Activated naive CD4-positive, alpha-beta T cell treated with anti-CD3 and anti-CD28 coated beads, Interleukin-2, amount 50 U/mL, for 24 hours (primary cell): ENCODE measurements at regions not wholly inside any gene's neighbourhood (a gene's known extent, or its start where the extent isn't known, plus 50 kb on each side); places are given as distances from the start of the nearest gene placed in this dataset.

Experiments used
- H3K27ac Mint-ChIP-seq: one replicate; pipeline ENCODE4 v1.8.0; 2021; ENCODE audit warnings: mild to moderate bottlenecking, mixed read lengths
- H3K27me3 Mint-ChIP-seq: one replicate; pipeline ENCODE4 v1.8.0; 2021; ENCODE audit warnings: mixed read lengths
- H3K36me3 Mint-ChIP-seq: one replicate; pipeline ENCODE4 v1.8.0; 2021; ENCODE audit warnings: mixed read lengths
- H3K4me1 Mint-ChIP-seq: one replicate; pipeline ENCODE4 v1.8.0; 2021; ENCODE audit warnings: mixed read lengths
- H3K4me3 Mint-ChIP-seq: one replicate; pipeline ENCODE4 v1.8.0; 2021; ENCODE audit warnings: mild to moderate bottlenecking, mixed read lengths
- H3K9me3 Mint-ChIP-seq: one replicate; pipeline ENCODE4 v1.8.0; 2021; ENCODE audit warnings: mixed read lengths

DNA sequence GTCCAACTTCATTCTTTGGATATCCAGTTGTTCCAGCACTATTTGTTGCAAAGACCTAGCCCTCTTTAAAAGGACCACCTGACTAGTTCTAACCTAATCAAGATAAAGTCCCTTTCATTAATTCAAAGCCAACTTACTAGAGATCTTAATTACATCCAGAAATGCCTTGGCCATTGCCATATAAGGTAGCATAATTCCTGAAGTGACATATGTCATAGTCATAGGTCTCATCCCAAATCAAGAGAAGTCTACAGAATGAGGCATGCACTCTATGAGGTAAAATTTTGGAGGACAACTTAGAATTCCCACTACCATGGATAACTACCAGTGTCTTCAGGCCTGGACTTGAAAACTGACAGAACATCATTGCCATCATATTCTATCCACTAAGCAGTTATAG, 420.4 kb upstream of the ID4 start:
- Mint-ChIP-seq H3K27ac (no peak overlapping the region), H3K9me3 (peaks cover 6% of the 10 kb centered on the region), H3K27me3 (no peaks in the 10 kb centered on the region), H3K36me3 (no peaks in the 10 kb centered on the region), H3K4me1 (no peaks in the 10 kb centered on the region), H3K4me3 (no peak overlapping the region)

DNA sequence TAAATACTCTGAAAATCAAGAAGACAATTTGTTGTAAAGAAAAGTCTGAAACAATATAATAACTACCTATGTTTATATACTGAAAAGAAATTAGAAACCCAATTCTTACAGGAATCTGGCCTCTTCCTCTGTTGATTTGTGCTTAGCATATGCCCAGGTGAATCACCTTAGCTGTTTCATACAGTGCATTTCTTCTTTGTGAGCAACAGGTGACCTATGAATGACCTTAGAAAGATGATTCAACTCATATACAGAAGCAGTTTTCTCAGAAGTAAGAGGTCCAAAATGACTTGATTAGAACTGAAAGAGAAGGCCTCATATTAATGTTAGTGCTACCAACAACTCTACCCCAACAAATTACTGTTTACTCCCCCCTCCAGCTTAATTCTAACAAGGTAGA, 419.5 kb upstream of the ID4 start:
- no peaks in the 10 kb centered on the region for H3K36me3 Mint-ChIP-seq
- H3K27ac Mint-ChIP-seq: no peak overlapping the region
- H3K9me3 Mint-ChIP-seq: peaks cover 2% of the 10 kb centered on the region
- H3K27me3 Mint-ChIP-seq: no peaks in the 10 kb centered on the region
- no peaks in the 10 kb centered on the region for H3K4me1 Mint-ChIP-seq
- H3K4me3 Mint-ChIP-seq: no peak overlapping the region

DNA sequence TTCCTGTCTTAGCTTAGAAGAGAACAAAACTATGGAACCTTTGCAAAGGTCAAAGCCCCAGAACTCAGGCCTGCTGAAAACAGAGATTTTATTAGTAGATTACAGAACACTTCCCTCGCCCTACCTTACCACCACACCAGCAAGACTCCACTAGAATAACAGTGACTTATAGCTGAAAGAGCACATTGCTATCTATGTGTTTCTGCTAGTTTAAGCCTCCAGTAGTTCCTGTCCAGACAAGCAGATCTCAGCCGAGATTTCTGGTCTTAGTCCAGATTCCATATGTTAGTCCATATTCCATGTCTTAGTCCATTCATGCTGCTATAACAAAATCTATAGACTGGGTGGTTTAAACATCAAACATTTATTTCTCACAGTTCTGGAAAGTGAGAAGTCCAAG, 412.3 kb upstream of the ID4 start:
- no peak overlapping the region for H3K27ac Mint-ChIP-seq
- no peaks in the 10 kb centered on the region for H3K27me3 Mint-ChIP-seq
- no peaks in the 10 kb centered on the region for H3K36me3 Mint-ChIP-seq

DNA sequence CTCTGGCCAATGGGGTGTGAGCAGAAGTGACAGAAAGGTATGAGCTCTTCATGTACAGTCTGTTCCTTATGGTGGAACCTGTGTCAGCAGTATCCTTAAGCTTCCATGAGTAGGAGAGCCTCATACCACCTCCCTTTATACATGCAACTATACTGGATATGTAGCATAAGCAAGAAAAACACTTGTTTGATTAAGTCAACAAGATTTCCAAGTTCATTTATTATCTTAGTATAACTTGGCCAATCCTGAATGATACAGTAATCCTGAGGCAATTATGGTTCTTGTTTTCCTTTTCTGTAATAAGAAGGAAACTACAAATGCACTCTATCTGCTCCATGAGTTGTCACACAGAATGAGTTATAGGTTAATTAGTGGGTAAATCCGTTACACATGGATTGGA, 409.6 kb upstream of the ID4 start:
- H3K9me3 Mint-ChIP-seq: no peaks in the 10 kb centered on the region
- H3K27ac Mint-ChIP-seq: no peak overlapping the region
- H3K27me3 Mint-ChIP-seq: no peaks in the 10 kb centered on the region
- no peaks in the 10 kb centered on the region for H3K4me1 Mint-ChIP-seq
- no peak overlapping the region for H3K4me3 Mint-ChIP-seq
- H3K36me3 Mint-ChIP-seq: no peaks in the 10 kb centered on the region

More for the DNA sequence above, 412.3 kb upstream of the ID4 start:
- Mint-ChIP-seq H3K4me3 (no peak overlapping the region), H3K4me1 (no peaks in the 10 kb centered on the region), H3K9me3 (no peaks in the 10 kb centered on the region)

DNA sequence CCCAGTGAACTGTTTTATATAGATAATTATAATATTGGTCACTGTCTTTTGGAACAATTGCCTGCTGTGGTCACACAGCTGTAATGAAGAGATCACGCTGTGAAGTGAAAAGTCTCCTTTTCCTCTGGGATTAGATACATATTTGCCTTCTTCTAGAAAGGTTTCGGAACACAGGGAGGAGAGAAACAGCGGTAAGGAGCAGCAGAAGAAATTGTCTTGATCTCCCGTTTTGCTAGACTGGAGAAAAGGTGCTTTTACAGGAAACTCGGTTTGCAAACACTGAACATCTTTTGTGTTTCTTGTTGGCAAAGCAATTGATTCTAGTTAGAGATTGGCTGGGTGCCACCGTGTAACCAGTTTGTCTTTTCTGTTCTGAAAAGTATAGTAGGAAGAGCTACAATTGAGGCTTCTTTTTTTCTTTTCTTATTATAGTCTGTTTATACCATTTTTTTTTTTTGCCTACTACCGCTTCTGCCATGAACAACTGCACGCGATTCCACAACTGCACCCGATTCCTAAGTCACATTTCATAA, 404.1 kb upstream of the ID4 start:
- no peak overlapping the region for H3K4me3 Mint-ChIP-seq
- H3K27me3 Mint-ChIP-seq: no peaks in the 10 kb centered on the region
- H3K9me3 Mint-ChIP-seq: peaks cover 7% of the 10 kb centered on the region
- no peaks in the 10 kb centered on the region for H3K36me3 Mint-ChIP-seq
- H3K4me1 Mint-ChIP-seq: no peaks in the 10 kb centered on the region
- no peak overlapping the region for H3K27ac Mint-ChIP-seq

DNA sequence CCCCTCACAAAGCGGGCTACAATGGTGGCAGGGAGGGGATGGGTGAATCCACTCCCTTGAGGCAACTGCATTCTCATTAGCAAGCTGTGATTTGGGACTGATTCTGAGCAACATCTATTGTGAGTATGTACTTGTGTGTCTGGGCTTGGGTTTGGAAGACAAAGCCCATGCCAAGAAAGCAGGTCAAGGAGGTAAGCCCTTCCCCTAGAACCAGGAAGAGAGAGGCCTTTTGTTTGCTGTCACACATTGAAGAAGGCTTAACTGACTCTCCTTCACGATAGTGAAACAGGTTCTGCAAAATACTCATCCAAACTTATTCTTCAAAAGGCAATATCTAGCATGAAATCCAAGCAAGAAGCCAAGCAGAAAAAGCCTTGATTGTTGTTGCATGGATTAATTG, 403.1 kb upstream of the ID4 start:
- no peak overlapping the region for H3K27ac Mint-ChIP-seq
- peaks cover 7% of the 10 kb centered on the region for H3K9me3 Mint-ChIP-seq
- no peaks in the 10 kb centered on the region for H3K36me3 Mint-ChIP-seq

DNA sequence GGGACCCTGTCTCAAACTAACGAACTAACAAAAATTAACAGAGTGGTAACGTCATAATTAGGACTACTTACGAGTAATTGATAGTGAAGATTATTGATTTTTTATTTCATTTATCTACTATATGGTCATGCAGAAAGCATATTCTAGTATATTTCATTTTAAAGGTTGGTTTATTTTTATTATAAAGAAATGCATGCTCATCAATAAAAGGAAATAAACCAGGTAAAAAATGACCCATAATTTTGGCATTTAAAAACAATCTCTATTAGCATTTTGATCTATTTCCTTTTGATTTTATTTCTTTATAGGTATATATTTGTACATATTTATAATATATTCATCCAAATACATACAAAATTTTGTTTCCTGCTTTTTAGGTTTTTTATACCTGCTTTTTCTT, 401.4 kb upstream of the ID4 start:
- Mint-ChIP-seq H3K9me3 (peaks cover 7% of the 10 kb centered on the region), H3K4me3 (no peak overlapping the region), H3K4me1 (no peaks in the 10 kb centered on the region), H3K27me3 (no peaks in the 10 kb centered on the region), H3K36me3 (no peaks in the 10 kb centered on the region), H3K27ac (no peak overlapping the region)

More for the DNA sequence above, 403.1 kb upstream of the ID4 start:
- Mint-ChIP-seq H3K4me1 (no peaks in the 10 kb centered on the region), H3K4me3 (no peak overlapping the region), H3K27me3 (no peaks in the 10 kb centered on the region)

DNA sequence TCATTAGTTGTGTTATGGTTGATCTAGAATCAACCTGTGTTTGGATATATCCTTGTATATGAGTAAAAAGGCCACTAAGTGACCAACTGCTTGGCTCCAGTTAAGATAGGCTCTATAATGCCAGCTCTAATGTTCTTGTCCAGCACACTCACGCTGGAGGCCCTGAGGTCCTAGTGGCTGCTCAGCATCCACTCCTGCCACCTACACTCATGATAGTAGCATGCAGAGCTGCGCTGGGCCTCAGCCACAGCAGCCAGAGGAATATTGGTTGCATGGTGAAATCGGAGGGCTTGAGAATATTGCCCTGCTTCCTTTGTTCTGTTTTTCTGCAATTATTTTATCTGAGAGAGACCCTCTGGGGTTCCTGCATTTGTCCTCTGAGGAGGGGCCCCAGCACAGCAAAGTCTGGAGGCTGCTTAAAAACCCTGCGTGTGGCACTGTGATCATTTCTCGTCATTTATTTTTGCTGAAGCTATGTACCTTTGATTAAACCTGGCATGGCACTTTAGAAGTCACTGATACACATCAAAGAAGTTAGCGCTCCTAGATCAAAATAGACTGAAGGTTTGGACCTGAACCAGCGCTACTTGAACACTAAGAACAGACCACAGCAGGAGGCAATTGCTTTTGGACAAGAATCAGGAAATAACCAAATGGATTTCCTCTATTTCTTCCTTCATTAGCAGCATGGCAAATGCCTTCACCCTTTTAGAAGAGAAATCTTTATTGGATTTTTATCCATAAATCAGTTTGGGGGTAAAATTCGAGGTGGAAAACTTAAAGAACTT, 398.4 kb upstream of the ID4 start:
- Mint-ChIP-seq H3K36me3 (no peaks in the 10 kb centered on the region), H3K4me3 (no peak overlapping the region), H3K4me1 (no peaks in the 10 kb centered on the region), H3K27ac (no peak overlapping the region), H3K9me3 (peaks cover 7% of the 10 kb centered on the region), H3K27me3 (no peaks in the 10 kb centered on the region)

DNA sequence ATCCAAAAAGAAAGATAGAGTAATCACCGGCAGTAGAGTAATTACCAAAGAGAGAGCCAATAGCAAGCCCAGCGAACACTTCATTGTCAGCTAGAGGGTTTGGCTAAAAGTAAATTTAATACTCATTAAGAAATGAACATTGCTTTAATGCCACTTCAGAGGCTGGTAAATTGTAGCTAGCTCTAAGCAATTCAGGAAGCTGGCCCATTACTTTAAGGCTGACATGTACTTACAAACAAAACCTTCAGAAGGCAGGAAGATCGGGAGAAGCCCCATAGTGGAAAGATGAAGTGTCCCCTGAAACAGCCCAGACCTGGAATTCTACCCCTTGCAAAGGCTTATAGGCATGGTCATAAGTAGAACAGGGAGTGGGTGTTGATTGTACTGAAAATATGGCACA, 396.6 kb upstream of the ID4 start:
- Mint-ChIP-seq H3K4me3 (no peak overlapping the region), H3K27ac (no peak overlapping the region)

DNA sequence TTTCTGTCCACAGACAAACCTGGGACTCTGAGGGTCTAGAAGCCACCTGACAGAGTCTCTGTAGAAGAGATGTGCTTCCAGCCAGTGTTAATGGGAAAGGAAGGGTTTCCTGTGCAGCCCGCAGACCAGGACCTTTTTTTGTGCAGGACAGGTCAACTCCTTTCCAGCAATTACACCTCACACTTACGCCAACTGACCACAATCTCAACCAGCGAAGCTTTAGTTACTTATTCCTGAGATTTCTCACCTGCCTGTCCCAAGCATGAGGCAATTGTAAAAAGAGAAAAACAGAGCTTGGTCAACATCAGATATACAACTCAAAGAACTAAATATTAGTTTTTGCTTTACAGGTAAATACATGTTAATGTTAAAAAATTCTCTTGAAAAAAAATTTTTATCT, 393.8 kb upstream of the ID4 start:
- H3K36me3 Mint-ChIP-seq: no peaks in the 10 kb centered on the region
- H3K27ac Mint-ChIP-seq: no peak overlapping the region
- H3K9me3 Mint-ChIP-seq: no peaks in the 10 kb centered on the region
- H3K4me1 Mint-ChIP-seq: no peaks in the 10 kb centered on the region
- H3K4me3 Mint-ChIP-seq: no peak overlapping the region
- no peaks in the 10 kb centered on the region for H3K27me3 Mint-ChIP-seq

More for the DNA sequence above, 396.6 kb upstream of the ID4 start:
- Mint-ChIP-seq H3K9me3 (peaks cover 7% of the 10 kb centered on the region), H3K27me3 (no peaks in the 10 kb centered on the region), H3K4me1 (no peaks in the 10 kb centered on the region), H3K36me3 (no peaks in the 10 kb centered on the region)

DNA sequence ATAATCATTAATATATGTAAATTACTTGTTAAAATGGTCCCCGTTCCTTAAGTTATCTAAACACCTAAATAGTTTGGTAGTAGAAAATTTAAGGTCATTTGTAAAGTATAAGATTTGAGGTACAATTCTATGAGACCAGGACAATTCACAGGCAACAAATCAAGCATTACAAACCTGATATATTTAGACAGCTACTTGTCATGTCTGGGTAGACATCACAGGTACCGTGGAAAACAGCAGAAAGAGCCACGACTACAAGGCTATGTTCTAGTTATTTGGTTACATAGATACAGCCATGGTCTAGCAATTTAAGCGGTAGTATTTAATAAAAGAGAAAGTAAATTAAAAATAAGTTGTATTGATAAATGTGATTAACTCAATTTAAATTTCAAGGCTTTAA, 393.1 kb upstream of the ID4 start:
- H3K27ac Mint-ChIP-seq: no peak overlapping the region
- H3K27me3 Mint-ChIP-seq: no peaks in the 10 kb centered on the region
- H3K9me3 Mint-ChIP-seq: no peaks in the 10 kb centered on the region
- H3K4me3 Mint-ChIP-seq: no peak overlapping the region
- no peaks in the 10 kb centered on the region for H3K36me3 Mint-ChIP-seq
- H3K4me1 Mint-ChIP-seq: no peaks in the 10 kb centered on the region

DNA sequence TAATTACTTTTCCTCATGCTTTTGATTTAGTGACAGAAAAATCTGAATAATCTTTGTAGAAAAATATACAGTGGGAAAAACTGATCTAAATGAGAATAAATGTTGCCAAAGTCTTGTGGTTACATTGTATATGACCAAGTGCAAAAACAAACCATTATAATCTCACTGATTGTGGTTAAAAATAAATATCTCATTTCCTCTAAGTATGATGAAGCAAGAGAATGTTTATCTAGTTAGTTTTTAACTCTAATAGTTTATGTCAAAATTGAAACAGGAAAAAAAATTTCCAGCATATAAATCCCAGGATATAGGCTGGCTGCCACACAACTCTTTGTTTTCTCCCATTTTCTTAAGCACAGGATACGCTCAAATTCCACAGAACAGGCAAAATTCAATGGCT, 392.7 kb upstream of the ID4 start:
- no peaks in the 10 kb centered on the region for H3K4me1 Mint-ChIP-seq
- H3K27ac Mint-ChIP-seq: no peak overlapping the region
- no peaks in the 10 kb centered on the region for H3K27me3 Mint-ChIP-seq
- no peak overlapping the region for H3K4me3 Mint-ChIP-seq
- no peaks in the 10 kb centered on the region for H3K36me3 Mint-ChIP-seq
- no peaks in the 10 kb centered on the region for H3K9me3 Mint-ChIP-seq

DNA sequence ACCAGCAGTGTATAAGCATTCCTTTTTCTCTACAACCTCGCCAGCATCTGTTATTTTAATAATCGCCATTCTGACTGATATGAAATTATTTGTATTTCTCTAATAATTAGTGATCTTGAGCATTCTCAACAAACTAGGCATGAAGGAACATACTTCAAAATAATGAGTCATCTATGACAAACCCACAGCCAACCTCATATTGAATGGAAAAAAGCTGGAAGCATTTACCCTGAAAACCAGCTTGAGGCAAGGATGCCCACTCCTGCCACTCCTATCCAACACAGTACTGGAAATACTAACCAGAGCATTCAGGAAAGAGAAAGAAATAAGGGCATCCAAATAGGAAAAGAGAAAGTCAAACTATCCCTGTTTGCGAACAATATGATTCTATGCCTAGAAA, 390.6 kb upstream of the ID4 start:
- H3K4me3 Mint-ChIP-seq: no peak overlapping the region
- H3K9me3 Mint-ChIP-seq: no peaks in the 10 kb centered on the region
- H3K27ac Mint-ChIP-seq: no peak overlapping the region
- H3K4me1 Mint-ChIP-seq: no peaks in the 10 kb centered on the region
- no peaks in the 10 kb centered on the region for H3K27me3 Mint-ChIP-seq
- no peaks in the 10 kb centered on the region for H3K36me3 Mint-ChIP-seq

DNA sequence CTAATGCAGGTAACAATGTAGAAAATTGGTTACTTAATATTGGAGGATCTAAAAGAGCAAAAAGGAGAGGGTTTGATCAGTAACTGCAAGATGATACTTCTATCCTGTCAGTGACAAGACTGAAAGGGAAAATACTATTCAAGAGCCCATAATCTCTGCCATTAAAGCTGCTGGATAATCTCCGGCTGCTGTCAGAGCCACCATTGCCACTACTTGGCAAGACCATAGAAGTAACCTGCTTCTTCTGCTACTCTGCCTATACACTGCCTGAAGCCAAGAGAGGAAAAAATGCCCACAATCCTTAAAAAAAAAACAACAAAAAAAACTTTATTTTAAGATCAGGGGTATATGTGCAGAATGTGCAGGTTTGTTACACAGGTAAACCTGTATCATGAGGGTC, 386.5 kb upstream of the ID4 start:
- no peak overlapping the region for H3K27ac Mint-ChIP-seq
- no peaks in the 10 kb centered on the region for H3K36me3 Mint-ChIP-seq
- H3K27me3 Mint-ChIP-seq: no peaks in the 10 kb centered on the region
- no peaks in the 10 kb centered on the region for H3K9me3 Mint-ChIP-seq
- H3K4me3 Mint-ChIP-seq: no peak overlapping the region
- no peaks in the 10 kb centered on the region for H3K4me1 Mint-ChIP-seq

DNA sequence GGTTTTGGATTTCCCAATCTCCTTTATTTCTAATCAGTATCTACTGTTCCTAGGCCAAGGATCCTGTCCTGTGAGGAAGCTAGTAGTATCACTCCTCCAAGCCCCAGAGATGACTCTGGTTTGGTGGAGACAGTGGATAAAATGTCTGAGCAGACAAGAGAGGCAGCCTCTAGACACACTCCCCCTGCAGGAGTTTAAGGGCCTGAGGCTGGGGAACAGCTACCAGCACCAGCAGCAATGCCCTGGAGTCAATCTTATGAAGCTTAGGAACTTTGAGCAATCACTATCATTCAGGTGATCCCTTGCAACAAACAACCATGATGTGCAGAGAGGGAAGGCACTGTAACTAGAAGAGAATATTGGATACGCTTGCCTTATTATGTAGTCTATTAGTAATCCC, 384.7 kb upstream of the ID4 start:
- no peak overlapping the region for H3K4me3 Mint-ChIP-seq

DNA sequence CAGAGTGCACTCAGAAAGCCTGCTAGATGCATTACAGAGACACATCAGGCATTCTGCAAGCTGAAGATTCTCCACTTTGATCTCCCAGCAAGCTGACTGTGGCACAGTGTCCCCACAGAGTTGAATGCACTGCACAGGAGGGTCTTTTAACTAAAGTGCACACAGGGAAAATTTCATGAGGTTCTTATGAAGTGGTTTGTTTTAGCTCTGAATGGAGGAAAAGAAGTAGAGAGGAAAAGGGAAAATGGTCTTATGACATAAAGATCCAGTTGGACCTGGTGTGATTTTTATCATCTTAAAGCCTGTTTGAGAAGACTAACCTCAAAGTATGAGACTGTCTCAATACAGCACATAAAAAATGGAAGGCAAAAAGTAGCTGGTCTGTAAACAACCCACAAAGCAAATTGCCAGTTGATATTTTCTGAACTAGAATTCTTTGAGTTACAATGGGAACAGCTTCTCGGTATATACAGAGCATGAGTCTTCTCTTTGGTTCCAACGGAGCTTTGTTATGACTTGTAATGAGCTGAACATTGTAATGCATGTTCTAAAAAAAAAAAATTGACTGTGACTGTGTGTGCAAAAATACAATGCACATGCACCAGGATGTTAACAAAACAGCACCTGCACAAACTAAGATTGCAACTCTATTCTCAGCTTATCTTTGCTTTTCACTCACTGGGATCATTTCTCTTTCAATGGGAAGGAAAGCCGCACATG, 383.0 kb upstream of the ID4 start:
- no peaks in the 10 kb centered on the region for H3K4me1 Mint-ChIP-seq
- H3K4me3 Mint-ChIP-seq: no peak overlapping the region
- H3K9me3 Mint-ChIP-seq: no peaks in the 10 kb centered on the region
- no peaks in the 10 kb centered on the region for H3K36me3 Mint-ChIP-seq
- H3K27ac Mint-ChIP-seq: no peak overlapping the region
- H3K27me3 Mint-ChIP-seq: no peaks in the 10 kb centered on the region

More for the DNA sequence above, 384.7 kb upstream of the ID4 start:
- H3K4me1 Mint-ChIP-seq: no peaks in the 10 kb centered on the region
- H3K36me3 Mint-ChIP-seq: no peaks in the 10 kb centered on the region
- H3K9me3 Mint-ChIP-seq: no peaks in the 10 kb centered on the region
- no peaks in the 10 kb centered on the region for H3K27me3 Mint-ChIP-seq
- H3K27ac Mint-ChIP-seq: no peak overlapping the region
